HS-27A (cell line): ENCODE measurements at regions not wholly inside any gene's neighbourhood (a gene's known extent, or its start where the extent isn't known, plus 50 kb on each side); places are given as distances from the start of the nearest gene placed in this dataset.
A peak's percentile ranks its signal among the peaks of the same experiment; 100 is the strongest.

ENCODE experiments used
- DNase-seq: peaks from one replicate; pipeline ENCODE4 v3.0.0-alpha.2; 2012; ENCODE audit warnings: low read depth, missing footprints

- no peak for DNase-seq
Observed at GRCh38 chr6:113511100-113511499, 346.0 kb upstream of the MARCKS start.

GRCh38 chr6:113512576-113512975 is 344.6 kb upstream of the MARCKS start:
- no peak for DNase-seq

GRCh38 chr6:113513086-113513485 is 344.1 kb upstream of the MARCKS start:
- no peak for DNase-seq

GRCh38 chr6:113522376-113522775 is 334.8 kb upstream of the MARCKS start:
- DNase-seq = no peak

GRCh38 chr6:113524826-113525225 is 332.3 kb upstream of the MARCKS start:
- DNase-seq = no peak

GRCh38 chr6:113526553-113526952 is 330.6 kb upstream of the MARCKS start:
- no peak for DNase-seq

- no peak for DNase-seq
Observed at GRCh38 chr6:113526995-113527394, 330.1 kb upstream of the MARCKS start.

- DNase-seq = no peak
Observed at GRCh38 chr6:113528111-113528510, 329.0 kb upstream of the MARCKS start.

GRCh38 chr6:113529196-113529595 is 327.9 kb upstream of the MARCKS start:
- no peak for DNase-seq

GRCh38 chr6:113529879-113530278 is 327.3 kb upstream of the MARCKS start:
- DNase-seq = no peak

GRCh38 chr6:113530769-113531168 is 326.4 kb upstream of the MARCKS start:
- no peak for DNase-seq

- no peak for DNase-seq
Observed at GRCh38 chr6:113539202-113539601, 317.9 kb upstream of the MARCKS start.

- DNase-seq = no peak
Observed at GRCh38 chr6:113539623-113540022, 317.5 kb upstream of the MARCKS start.

- DNase-seq = no peak
Observed at GRCh38 chr6:113540466-113540865, 316.7 kb upstream of the MARCKS start.

- DNase-seq = no peak
Observed at GRCh38 chr6:113551168-113551567, 306.0 kb upstream of the MARCKS start.

GRCh38 chr6:113556775-113557174 is 300.4 kb upstream of the MARCKS start:
- DNase-seq = no peak

GRCh38 chr6:113558431-113558830 is 298.7 kb upstream of the MARCKS start:
- no peak for DNase-seq

GRCh38 chr6:113558966-113559365 is 298.2 kb upstream of the MARCKS start:
- DNase-seq = peak; percentile 47

- DNase-seq = no peak
Observed at GRCh38 chr6:113560376-113560775, 296.8 kb upstream of the MARCKS start.

- peak; percentile 84 for DNase-seq
Observed at GRCh38 chr6:113560908-113561307, 296.2 kb upstream of the MARCKS start.

- DNase-seq = no peak
Observed at GRCh38 chr6:113562248-113562647, 294.9 kb upstream of the MARCKS start.

- peak; percentile 63 for DNase-seq
Observed at GRCh38 chr6:113564371-113565171, 292.6 kb upstream of the MARCKS start.

GRCh38 chr6:113565306-113565705 is 291.8 kb upstream of the MARCKS start:
- no peak for DNase-seq

- no peak for DNase-seq
Observed at GRCh38 chr6:113570161-113570560, 287.0 kb upstream of the MARCKS start.
